ENCODE measurements at regions not wholly inside any gene's neighbourhood (a gene's known extent, or its start where the extent isn't known, plus 50 kb on each side); places are given as distances from the start of the nearest gene placed in this dataset.

- TF ChIP-seq, protein P1, sequence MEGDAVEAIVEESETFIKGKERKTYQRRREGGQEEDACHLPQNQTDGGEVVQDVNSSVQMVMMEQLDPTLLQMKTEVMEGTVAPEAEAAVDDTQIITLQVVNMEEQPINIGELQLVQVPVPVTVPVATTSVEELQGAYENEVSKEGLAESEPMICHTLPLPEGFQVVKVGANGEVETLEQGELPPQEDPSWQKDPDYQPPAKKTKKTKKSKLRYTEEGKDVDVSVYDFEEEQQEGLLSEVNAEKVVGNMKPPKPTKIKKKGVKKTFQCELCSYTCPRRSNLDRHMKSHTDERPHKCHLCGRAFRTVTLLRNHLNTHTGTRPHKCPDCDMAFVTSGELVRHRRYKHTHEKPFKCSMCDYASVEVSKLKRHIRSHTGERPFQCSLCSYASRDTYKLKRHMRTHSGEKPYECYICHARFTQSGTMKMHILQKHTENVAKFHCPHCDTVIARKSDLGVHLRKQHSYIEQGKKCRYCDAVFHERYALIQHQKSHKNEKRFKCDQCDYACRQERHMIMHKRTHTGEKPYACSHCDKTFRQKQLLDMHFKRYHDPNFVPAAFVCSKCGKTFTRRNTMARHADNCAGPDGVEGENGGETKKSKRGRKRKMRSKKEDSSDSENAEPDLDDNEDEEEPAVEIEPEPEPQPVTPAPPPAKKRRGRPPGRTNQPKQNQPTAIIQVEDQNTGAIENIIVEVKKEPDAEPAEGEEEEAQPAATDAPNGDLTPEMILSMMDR (IDR thresholded peaks at IDR 0.05; ENCODE audit: borderline replicate concordance, control extremely low read depth, extremely low read depth, insufficient read depth, missing control alignments) = no peak
- in situ Hi-C loops (cut with MboI; ENCODE audit: low sequenced_read_pairs, unreplicated experiment) = no loop called here
- no peak for DNase-seq (ENCODE audit: low spot score)
Measured at GRCh38 chr10:29048506-29048905, 240.4 kb upstream of the LYZL1 start.

GRCh38 chr10:29050081-29050480, 238.8 kb upstream of the LYZL1 start:
- peak; percentile 8 for DNase-seq (ENCODE audit: low spot score)
- TF ChIP-seq, protein P1 (IDR thresholded peaks at IDR 0.05; ENCODE audit: borderline replicate concordance, control extremely low read depth, extremely low read depth, insufficient read depth, missing control alignments) = no peak
- in situ Hi-C loops (cut with MboI; ENCODE audit: low sequenced_read_pairs, unreplicated experiment) = no loop called here

GRCh38 chr10:29055101-29055500, 233.8 kb upstream of the LYZL1 start:
- in situ Hi-C loops (cut with MboI; ENCODE audit: low sequenced_read_pairs, unreplicated experiment) = no loop called here
- no peak for DNase-seq (ENCODE audit: low spot score)
- TF ChIP-seq, protein P1 (IDR thresholded peaks at IDR 0.05; ENCODE audit: borderline replicate concordance, control extremely low read depth, extremely low read depth, insufficient read depth, missing control alignments) = no peak

- in situ Hi-C loops (cut with MboI; ENCODE audit: low sequenced_read_pairs, unreplicated experiment) = no loop called here
- DNase-seq (ENCODE audit: low spot score) = no peak
- TF ChIP-seq, protein P1 (IDR thresholded peaks at IDR 0.05; ENCODE audit: borderline replicate concordance, control extremely low read depth, extremely low read depth, insufficient read depth, missing control alignments) = no peak
Measured at GRCh38 chr10:29056729-29057128, 232.1 kb upstream of the LYZL1 start.

- DNase-seq (ENCODE audit: low spot score) = no peak
- in situ Hi-C loops (cut with MboI; ENCODE audit: low sequenced_read_pairs, unreplicated experiment) = no loop called here
- TF ChIP-seq, protein P1 (IDR thresholded peaks at IDR 0.05; ENCODE audit: borderline replicate concordance, control extremely low read depth, extremely low read depth, insufficient read depth, missing control alignments) = no peak
Measured at GRCh38 chr10:29057822-29058331, 231.0 kb upstream of the LYZL1 start.

DNA sequence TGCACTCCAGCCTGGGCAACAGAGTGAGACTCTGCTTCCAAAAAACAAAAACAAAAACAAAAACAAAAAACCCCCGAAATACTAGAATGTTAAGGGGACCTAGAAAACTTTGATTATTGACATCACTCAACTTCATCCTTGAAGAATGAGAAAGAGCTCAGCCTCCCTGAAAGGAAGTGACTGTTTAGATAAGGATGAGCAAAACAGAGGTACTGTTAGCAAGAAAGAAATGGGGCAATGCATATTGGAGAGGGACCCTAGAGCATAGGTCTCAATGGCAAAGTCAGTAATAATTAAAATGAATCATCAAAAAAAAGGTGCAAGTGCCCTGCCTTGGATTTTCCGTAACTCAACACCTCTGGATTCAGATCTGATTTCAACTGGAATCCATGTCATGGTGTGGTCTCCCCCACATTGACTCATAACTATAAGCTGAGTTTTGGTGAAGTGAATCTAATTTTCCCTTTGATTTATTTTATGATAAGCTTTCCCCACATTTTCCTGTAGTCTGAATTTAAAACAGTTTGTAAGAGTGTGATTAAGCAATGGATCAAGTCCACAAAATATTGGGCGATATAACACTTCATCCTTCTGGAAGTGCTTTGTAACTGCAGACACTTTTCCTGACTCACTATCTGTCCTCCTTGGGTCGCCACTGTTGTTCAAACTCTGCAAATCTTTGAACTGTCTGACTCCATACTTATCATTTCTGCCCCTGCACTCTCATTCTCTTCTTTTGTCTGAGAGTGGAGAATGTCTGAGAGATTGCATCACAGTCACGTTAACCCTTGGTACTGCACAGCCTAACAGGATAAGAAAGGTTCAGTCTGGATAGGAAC, 224.8 kb upstream of the LYZL1 start:
- in situ Hi-C loops (cut with MboI; ENCODE audit: low sequenced_read_pairs, unreplicated experiment) = no loop called here
- TF ChIP-seq, protein P1 (IDR thresholded peaks at IDR 0.05; ENCODE audit: borderline replicate concordance, control extremely low read depth, extremely low read depth, insufficient read depth, missing control alignments) = no peak
- DNase-seq (ENCODE audit: low spot score) = no peak
